Astrocyte (in vitro differentiated cells and primary cell): ENCODE measurements at regions not wholly inside any gene's neighbourhood (a gene's known extent, or its start where the extent isn't known, plus 50 kb on each side); places are given as distances from the start of the nearest gene placed in this dataset.

Source experiments
- CTCF ChIP-seq: IDR thresholded peaks from 2 replicates; pipeline ENCODE4 v1.5.1; 2011; ENCODE audit warnings: low read depth, mild to moderate bottlenecking, inconsistent platforms, low read length, moderate library complexity; ENCODE audit not compliant: insufficient read depth
- EZH2 ChIP-seq: IDR thresholded peaks from 2 replicates; pipeline ENCODE4 v1.6.1; 2012; ENCODE audit warnings: mild to moderate bottlenecking, low read length, inconsistent platforms; ENCODE audit not compliant: insufficient read depth

- TF ChIP-seq CTCF (no peak), EZH2 (no peak)
Measured at GRCh38 chr9:85408494-85408893, 333.3 kb downstream of the AGTPBP1 start.
